M059J (cell line): ENCODE measurements at regions not wholly inside any gene's neighbourhood (a gene's known extent, or its start where the extent isn't known, plus 50 kb on each side); places are given as distances from the start of the nearest gene placed in this dataset.
"Not testable (repeated sequence)": the region's sequence is repeated elsewhere in the genome, so short reads cannot be mapped to it uniquely, and the experiment has no call there.

ENCODE experiments used
- DNase-seq: peaks from one replicate; pipeline ENCODE4 v3.0.0-alpha.2; 2012; ENCODE audit warnings: low read depth

DNA sequence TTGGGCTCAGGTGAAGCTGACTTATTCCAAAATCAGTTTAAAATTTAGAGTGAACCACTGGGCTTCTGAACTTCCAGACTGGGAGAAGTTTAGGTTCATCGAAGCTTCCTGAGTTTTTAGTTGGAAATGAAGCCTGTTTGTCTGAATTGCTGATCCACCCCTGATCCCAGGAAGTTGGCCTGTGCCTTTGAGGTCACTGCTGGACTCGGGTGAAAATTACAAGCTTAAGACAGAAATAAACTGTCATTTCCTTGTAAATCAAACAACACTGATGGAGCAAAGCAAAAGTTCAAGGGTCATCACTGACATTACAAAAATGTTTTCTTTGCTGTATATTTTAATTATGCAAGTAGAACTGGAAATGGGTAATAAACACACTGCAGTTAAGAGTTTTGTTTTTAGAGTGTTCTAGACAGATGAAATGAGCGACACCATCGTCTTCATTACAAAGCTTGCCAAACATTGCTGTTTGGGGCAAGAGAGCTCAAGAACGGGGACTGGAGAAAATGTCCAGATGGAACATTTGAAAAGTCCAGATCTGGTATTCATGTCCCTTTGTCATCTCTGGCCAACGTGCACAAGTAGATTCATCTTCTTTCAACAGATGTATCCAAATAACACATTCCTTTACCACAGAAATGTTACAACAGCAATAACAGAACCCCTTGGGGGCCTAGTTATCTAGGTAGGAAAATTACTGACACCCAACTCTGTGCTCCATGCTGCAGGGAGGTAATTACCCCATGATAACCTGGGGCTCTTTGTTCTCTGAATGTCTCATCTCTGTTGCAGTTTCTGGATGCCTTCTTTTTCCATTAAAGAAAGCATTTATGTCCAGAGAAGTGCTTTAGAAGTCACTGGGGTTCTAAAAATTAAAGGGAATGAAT is 142.4 kb upstream of the ERCC6L2 start:
- peak; percentile 57 for DNase-seq

DNA sequence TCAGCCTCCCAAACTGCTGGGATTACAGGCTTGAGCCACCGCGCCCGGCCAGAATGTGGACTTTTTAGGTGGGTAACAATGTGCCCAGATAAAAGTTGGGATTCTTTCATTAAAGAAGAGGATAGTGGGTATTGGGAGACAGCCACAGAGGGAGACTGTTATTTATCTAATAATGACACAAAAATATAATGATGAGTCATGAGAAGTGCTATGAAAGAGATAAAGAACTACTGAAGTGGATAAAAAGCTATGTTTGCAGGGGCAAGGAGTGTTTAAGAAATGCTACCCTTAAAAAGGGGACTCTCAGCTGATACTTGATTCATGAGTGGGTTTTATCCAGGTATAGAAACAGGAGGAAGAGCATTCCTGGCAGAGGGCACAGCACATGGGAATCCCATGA is 143.6 kb upstream of the ERCC6L2 start:
- no peak for DNase-seq

DNA sequence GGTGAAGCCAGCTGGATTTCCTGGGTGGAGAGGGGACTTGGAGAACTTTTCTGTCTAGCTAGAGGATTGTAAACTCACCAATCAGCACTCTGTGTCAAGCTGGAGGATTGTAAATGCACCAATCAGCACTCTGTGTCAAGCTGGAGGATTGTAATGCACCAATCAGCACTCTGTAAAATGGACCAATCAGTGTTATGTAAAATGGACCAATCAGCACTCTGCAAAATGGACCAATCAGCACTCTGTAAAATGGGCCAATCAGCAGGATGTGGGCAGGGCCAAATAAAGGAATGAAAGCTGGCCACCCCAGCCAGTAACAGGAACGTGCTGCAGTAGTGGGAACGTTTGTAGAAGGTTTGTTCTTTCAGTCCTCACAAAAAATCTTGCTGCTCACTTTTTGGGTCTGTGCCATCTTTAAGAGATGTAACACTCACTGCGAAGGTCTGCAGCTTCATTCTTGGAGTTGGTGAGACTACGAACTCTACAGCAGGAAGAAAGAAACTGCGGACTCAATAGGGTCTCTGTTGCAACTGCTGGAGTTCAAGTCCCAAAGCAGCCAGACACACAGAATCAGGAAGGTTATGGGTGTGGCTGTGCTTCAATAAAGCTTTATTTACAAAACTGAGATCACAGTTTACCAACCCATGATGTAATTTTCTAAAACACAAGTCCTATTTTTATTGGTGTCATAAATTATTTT is 145.7 kb upstream of the ERCC6L2 start:
- DNase-seq: no peak

DNA sequence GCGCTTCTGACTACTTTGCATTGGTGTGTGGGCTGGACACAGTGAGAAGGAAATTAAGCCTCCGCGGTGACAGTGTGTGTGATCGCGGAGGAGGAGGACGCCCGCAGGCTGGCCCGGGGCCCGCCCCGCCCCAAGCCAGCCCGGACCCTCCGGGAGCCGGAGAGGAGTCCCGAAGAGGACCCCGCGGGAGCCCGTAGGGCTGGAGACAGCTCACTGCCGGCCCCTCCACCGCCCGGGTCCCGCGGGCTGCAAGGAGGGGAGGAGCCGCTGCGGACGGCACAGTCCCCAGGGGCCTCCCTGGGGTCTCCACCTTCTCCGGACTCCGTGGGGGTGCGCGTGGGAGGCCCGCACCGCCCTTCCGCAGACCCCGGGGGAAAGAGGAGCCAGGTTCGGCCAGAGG is 146.4 kb upstream of the ERCC6L2 start:
- no peak for DNase-seq

DNA sequence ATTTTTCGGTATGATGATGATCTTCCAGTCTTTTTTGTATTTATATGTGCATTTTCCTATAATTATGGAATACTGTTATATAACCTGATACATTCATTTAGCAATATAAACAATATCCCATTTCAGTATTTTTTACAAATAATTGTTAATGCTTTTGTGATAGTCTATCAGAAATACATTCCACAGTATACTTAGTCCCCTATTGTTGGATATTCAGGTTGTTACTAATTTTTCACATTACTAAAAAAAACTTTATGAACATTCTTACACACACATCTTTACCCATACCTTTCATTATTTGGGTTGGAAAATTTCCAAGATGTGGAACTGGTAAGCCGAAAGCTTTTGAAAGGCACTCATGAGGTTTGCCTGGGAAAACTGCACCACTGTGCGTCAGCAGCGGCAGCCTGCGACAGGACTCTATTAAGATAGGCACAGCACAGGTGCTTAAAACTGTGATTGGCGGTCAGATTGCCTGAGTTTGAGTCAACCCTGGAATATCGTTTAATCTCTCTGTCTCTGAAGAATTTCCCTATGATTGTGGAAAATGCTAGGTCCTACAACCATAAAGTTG is 147.5 kb upstream of the ERCC6L2 start:
- DNase-seq: no peak

DNA sequence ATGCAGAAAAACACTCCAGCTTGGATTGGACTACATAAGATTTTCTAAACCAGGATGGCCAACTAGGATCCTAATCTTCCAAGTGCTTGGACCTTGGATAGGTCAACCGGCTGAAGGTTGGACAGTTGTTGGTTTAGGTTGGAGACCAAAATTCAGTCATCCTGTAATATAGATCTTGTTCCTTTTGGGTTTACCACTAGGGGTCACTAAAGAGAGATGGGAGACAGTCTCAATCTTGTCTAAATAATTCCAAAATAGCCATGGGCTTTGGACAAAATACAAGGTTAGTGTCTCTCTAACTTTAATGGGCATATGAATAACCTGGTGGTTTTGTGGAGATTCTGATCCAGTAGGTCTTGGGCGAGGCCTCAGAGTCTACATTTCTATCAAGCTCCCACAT is 148.7 kb upstream of the ERCC6L2 start:
- peak; percentile 70 for DNase-seq

DNA sequence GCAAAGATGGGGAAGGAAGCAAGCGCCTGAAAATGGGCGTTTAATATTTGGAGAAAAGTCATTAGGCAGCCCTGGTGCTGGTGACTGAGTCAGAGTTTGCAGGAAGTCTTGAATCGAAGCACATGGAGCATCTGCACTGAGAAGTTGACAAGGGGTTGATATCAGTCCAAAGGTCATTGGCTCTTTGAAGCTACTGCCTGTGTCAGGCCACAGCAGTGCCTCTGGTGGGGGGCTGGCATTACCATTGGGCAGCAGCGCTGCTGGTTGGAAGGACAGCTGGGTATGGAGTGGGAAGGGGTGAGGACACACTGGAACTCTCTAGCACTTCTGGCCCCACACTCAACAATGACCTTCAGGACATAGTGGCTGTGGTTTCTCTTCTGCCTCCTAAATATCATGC is 150.4 kb upstream of the ERCC6L2 start:
- DNase-seq: no peak

- no peak for DNase-seq
These were observed 151.1 kb upstream of the ERCC6L2 start for GRCh38 chr9:95724253-95724991.

DNA sequence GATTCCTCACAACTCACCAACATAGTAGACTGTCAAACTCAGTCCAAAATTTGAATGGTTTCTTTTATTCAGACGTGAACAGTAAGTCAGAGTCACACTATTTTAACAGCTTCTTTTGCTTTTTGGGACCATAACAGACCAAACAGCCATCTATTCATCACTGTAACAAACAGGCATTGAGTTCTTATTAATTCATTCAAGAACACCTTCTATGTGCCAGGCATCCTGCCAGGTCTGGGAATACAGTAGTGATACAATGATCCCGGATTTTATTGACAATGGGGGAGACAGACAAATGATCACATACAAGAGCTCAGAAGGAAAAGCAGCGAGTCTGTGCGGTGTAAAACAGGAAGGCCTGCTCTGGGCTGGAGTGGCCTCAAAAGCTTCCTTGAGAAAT is 153.3 kb upstream of the ERCC6L2 start:
- DNase-seq: no peak

- DNase-seq: no peak
These were observed 154.4 kb upstream of the ERCC6L2 start for GRCh38 chr9:95721061-95721531.

- no peak for DNase-seq
These were observed 155.0 kb upstream of the ERCC6L2 start for GRCh38 chr9:95720496-95720895.

GRCh38 chr9:95719354-95719753 is 156.1 kb upstream of the ERCC6L2 start:
- DNase-seq: no peak

DNA sequence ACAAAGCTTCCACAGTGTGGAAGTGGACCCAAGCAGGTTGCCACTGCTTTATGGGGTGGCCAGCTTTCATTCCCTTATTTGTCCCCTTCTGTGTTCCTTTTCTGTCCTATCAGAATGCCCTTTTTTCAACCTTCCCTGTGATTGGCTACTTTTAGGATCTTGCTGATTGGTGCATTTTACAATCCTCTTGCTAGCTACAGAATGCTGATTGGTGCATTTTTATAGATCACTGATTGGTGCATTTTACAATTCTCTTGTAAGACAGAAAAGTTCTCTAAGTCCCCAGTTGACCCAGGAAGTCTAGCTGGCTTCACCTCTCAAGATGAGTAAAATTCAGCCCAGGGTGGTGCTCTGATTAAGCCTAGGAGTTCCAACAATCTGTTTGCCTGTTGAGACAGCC is 157.2 kb upstream of the ERCC6L2 start:
- no peak for DNase-seq

DNA sequence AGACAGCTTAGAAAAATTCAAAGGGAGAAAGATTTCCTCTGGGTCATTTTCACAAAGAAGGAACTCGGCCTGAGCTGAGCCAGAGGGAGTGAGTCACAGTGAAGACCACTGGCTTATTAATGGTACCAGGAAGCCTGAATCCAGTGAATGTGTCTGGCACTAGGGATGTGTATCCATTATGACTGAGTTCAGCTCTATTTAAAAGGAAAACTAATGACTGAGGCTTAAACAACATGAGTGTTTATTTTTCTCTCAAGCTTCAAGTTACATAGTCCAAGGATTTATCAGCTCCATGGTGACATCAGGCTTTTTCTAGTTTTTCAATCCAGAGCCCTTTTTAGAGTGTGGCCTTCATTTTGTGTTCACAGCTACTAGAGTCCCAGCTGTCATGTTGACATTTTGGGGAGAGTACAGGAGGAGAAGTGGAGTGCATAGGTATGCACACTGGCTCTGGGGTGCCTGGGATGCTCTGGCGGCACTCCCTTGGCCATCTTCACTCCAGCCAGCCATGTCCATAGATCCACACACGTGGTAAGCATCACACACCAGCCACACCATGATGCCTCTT is 159.5 kb upstream of the ERCC6L2 start:
- DNase-seq: no peak

- no peak for DNase-seq
These were observed 165.0 kb upstream of the ERCC6L2 start for GRCh38 chr9:95710446-95710845.

DNA sequence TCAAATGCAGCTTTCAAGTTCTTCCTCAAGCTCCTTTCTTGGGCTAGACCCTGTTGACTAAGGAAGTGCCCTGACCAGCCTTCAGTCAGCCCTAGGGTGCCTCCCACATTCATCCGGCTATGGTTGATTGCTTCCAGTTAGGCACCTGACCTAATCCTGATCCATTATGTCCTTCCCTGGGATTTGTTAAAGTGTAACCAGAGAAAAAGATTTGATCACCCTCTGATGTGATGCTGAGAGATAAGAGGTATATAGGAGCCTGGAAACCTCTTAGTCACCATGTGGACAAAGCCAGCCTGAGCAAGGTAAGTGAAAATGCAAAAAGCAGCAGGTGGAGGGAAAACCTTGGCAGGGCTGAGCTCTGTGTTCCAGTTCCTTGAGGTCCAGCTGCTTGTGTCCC is 178.8 kb upstream of the ERCC6L2 start:
- DNase-seq: no peak

DNA sequence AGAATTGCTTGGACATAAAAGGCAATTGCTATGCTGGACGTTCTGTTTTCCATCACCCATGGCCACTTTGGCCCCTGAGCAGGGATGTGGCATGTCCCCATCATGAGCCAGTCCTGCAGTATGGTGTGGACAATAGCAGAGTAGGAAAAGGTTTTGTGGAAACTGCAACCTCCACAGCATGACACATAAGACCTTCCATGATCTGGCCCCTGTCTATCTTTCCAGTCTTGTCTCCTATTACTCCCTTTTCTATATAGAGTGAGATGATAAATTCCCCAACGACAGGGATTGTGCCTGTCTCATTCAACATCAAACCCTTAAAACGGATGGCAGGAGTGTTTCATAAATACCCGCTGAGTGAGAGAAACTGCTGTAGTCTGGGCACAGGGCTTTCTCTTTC is 174.7 kb upstream of the PTCH1 start:
- DNase-seq: no peak

DNA sequence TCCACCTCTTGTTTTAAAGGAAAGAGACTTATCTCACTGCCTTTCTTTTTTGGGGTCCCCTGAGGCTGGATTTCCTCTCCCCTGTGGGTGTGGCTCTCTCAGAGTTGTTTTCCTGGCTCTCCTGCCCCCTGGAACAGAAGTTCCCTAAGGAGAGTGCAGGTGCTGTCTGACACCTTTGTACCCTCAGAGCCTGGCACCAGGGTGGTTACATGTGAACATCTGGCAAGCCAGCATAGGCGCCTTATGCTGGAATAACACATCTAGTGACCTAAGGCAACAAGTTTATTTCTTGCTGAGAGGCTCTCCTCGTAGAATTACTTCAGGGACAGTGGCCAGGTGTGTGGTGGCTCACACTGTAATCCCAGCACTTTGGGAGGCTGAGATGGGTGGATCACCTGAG is 172.9 kb upstream of the PTCH1 start:
- DNase-seq: no peak

GRCh38 chr9:95684516-95684915 is 167.7 kb upstream of the PTCH1 start:
- DNase-seq: no peak

GRCh38 chr9:95680306-95680705 is 163.5 kb upstream of the PTCH1 start:
- DNase-seq: not testable (repeated sequence)

GRCh38 chr9:95679874-95680273 is 163.1 kb upstream of the PTCH1 start:
- no peak for DNase-seq

GRCh38 chr9:95678759-95679158 is 162.0 kb upstream of the PTCH1 start:
- DNase-seq: no peak
